C1 segment of cervical spinal cord (tissue), 14 donors: ENCODE measurements at regions not wholly inside any gene's neighbourhood (a gene's known extent, or its start where the extent isn't known, plus 50 kb on each side); places are given as distances from the start of the nearest gene placed in this dataset.
"Not testable (repeated sequence)": the region's sequence is repeated elsewhere in the genome, so short reads cannot be mapped to it uniquely, and the experiment has no call there.

ENCODE experiments used
- DNase-seq, 14 donors: peaks; one replicate each; lab custom pipeline; 2025; lab: John Stamatoyannopoulos, UW

GRCh38 chrY:12212394-12212793 lies 488.6 kb upstream of the USP9Y start:
- no peak for DNase-seq

- DNase-seq, result no peak
Observed at GRCh38 chrY:12215564-12216022, 485.4 kb upstream of the USP9Y start.

- DNase-seq, result no peak
Observed at GRCh38 chrY:12230921-12231320, 470.1 kb upstream of the USP9Y start.

- DNase-seq, result no peak
Observed at GRCh38 chrY:12236399-12236798, 464.6 kb upstream of the USP9Y start.

- not testable (repeated sequence) for DNase-seq
Observed at GRCh38 chrY:12240326-12240725, 460.7 kb upstream of the USP9Y start.

- no peak for DNase-seq
Observed at GRCh38 chrY:12244146-12244545, 456.9 kb upstream of the USP9Y start.

- no peak for DNase-seq
Observed at GRCh38 chrY:12253756-12254155, 447.3 kb upstream of the USP9Y start.

GRCh38 chrY:12271162-12271561 lies 429.9 kb upstream of the USP9Y start:
- DNase-seq, result no peak

GRCh38 chrY:12285608-12286007 lies 415.4 kb upstream of the USP9Y start:
- DNase-seq, result no peak

- DNase-seq, result no peak
Observed at GRCh38 chrY:12288919-12289318, 412.1 kb upstream of the USP9Y start.

- DNase-seq, result no peak
Observed at GRCh38 chrY:12289415-12289814, 411.6 kb upstream of the USP9Y start.

- DNase-seq, result no peak
Observed at GRCh38 chrY:12292542-12292941, 408.5 kb upstream of the USP9Y start.

GRCh38 chrY:12296460-12296859 lies 404.6 kb upstream of the USP9Y start:
- DNase-seq, result no peak

- not testable (repeated sequence) for DNase-seq
Observed at GRCh38 chrY:12299796-12300195, 401.2 kb upstream of the USP9Y start.

GRCh38 chrY:12303464-12303863 lies 397.6 kb upstream of the USP9Y start:
- DNase-seq, result no peak

- DNase-seq, result no peak
Observed at GRCh38 chrY:12305456-12305855, 395.6 kb upstream of the USP9Y start.

GRCh38 chrY:12309212-12309611 lies 391.8 kb upstream of the USP9Y start:
- DNase-seq, result no peak

GRCh38 chrY:12310832-12311231 lies 390.2 kb upstream of the USP9Y start:
- DNase-seq, result no peak

GRCh38 chrY:12327751-12328150 lies 373.3 kb upstream of the USP9Y start:
- no peak for DNase-seq

- not testable (repeated sequence) for DNase-seq
Observed at GRCh38 chrY:12331917-12332316, 369.1 kb upstream of the USP9Y start.

- no peak for DNase-seq
Observed at GRCh38 chrY:12343211-12343610, 357.8 kb upstream of the USP9Y start.

- no peak for DNase-seq
Observed at GRCh38 chrY:12348181-12348580, 352.9 kb upstream of the USP9Y start.

GRCh38 chrY:12357204-12357603 lies 343.8 kb upstream of the USP9Y start:
- DNase-seq, result no peak

- no peak for DNase-seq
Observed at GRCh38 chrY:12357655-12358054, 343.4 kb upstream of the USP9Y start.

- no peak for DNase-seq
Observed at GRCh38 chrY:12358337-12358736, 342.7 kb upstream of the USP9Y start.
